Mesothelial cell of epicardium (in vitro differentiated cells): ENCODE measurements at regions not wholly inside any gene's neighbourhood (a gene's known extent, or its start where the extent isn't known, plus 50 kb on each side); places are given as distances from the start of the nearest gene placed in this dataset.

ENCODE experiments used
- DNase-seq, 2 experiments: peaks; one replicate each; pipeline ENCODE4 v3.0.0; 2021; ENCODE audit warnings: low spot score in 2 of 2; ENCODE audit not compliant: unreplicated experiment in 2 of 2
- H3K27ac Mint-ChIP-seq: 2 replicates; pipeline ENCODE4 v1.8.0; 2021; ENCODE audit warnings: mixed read lengths
- H3K27me3 Mint-ChIP-seq: 2 replicates; pipeline ENCODE4 v1.8.0; 2021; ENCODE audit warnings: low read depth, mixed read lengths
- H3K36me3 Mint-ChIP-seq: 2 replicates; pipeline ENCODE4 v1.8.0; 2021; ENCODE audit warnings: mixed read lengths
- H3K4me1 Mint-ChIP-seq: 2 replicates; pipeline ENCODE4 v1.8.0; 2021; ENCODE audit warnings: mixed read lengths
- H3K4me3 Mint-ChIP-seq: 2 replicates; pipeline ENCODE4 v1.8.0; 2021; ENCODE audit warnings: mild to moderate bottlenecking, moderate library complexity, mixed read lengths
- H3K9me3 Mint-ChIP-seq: 2 replicates; pipeline ENCODE4 v1.8.0; 2021; ENCODE audit warnings: mixed read lengths
- CTCF ChIP-seq: fragments of 200-600 bp; sonication (generic); IDR thresholded peaks from one replicate; pipeline ENCODE4 v1.5.0; 2021; ENCODE audit warnings: antibody characterized with exemption; ENCODE audit not compliant: unreplicated experiment

DNA sequence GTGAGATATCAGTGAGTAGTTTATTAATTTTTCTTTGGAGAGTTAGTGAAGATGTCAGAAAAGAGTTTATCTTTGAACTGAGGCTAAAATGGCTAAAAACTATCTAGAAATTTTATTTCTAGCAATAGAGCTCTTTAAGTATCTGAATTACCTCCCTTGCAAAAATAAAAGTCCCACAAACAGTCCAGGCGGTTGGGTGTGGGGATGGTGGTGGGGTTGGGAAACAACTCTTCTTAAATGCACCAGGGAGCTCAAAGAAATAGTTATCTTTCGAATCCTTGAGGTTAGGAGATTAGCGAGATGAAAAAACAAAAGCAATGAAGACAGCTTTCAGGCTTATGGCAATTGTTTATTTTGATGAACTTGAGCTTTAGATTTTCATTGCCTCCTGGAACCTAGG, 1299.1 kb upstream of the ADGRB3 start:
- Mint-ChIP-seq H3K27me3 (no peaks in the 10 kb centered on the region), H3K36me3 (no peaks in the 10 kb centered on the region), H3K4me1 (no peaks in the 10 kb centered on the region), H3K4me3 (no peak overlapping the region), H3K9me3 (peaks cover 6% of the 10 kb centered on the region), H3K27ac (no peak overlapping the region)
- no peak for DNase-seq
- TF ChIP-seq CTCF, result no peak

DNA sequence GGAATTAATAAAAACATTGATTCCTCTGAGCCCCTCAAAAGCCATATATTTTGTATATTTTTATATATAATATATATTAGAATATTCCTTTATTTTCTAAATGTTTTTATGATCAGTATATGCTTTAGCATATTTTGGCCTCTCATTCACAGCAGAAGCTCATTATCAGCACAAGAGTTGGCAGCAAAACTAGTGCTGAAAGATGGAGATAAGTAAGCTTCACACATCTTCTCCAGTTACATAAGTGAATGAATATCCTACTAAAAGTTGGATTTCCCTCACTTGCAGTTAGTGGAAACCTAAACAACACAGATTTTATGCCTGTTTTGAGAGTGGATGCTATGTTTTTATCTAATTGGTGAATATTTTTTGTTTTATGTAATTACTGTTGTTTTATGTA, 1303.8 kb upstream of the ADGRB3 start:
- no peaks in the 10 kb centered on the region for H3K36me3 Mint-ChIP-seq
- no peaks in the 10 kb centered on the region for H3K27me3 Mint-ChIP-seq
- no peak overlapping the region for H3K27ac Mint-ChIP-seq
- TF ChIP-seq CTCF, result no peak
- peaks cover 3% of the 10 kb centered on the region for H3K9me3 Mint-ChIP-seq
- DNase-seq, result no peak
- no peaks in the 10 kb centered on the region for H3K4me1 Mint-ChIP-seq
- no peak overlapping the region for H3K4me3 Mint-ChIP-seq

GRCh38 chr6:67328269-67328668, 1306.8 kb upstream of the ADGRB3 start:
- Mint-ChIP-seq H3K4me3 (no peak overlapping the region), H3K9me3 (peaks cover 6% of the 10 kb centered on the region), H3K36me3 (no peaks in the 10 kb centered on the region), H3K27ac (no peak overlapping the region), H3K27me3 (no peaks in the 10 kb centered on the region), H3K4me1 (no peaks in the 10 kb centered on the region)
- TF ChIP-seq CTCF, result no peak
- DNase-seq, result no peak

- TF ChIP-seq CTCF, result no peak
- no peaks in the 10 kb centered on the region for H3K27me3 Mint-ChIP-seq
- no peak overlapping the region for H3K27ac Mint-ChIP-seq
- no peak overlapping the region for H3K4me3 Mint-ChIP-seq
- H3K9me3 Mint-ChIP-seq, result peaks cover 28% of the 10 kb centered on the region
- H3K36me3 Mint-ChIP-seq, result no peaks in the 10 kb centered on the region
- no peaks in the 10 kb centered on the region for H3K4me1 Mint-ChIP-seq
- DNase-seq, result no peak
Measured at GRCh38 chr6:67300430-67301040, 1334.5 kb upstream of the ADGRB3 start.

GRCh38 chr6:67292169-67292568, 1342.9 kb upstream of the ADGRB3 start:
- Mint-ChIP-seq H3K27ac (no peak overlapping the region), H3K27me3 (no peaks in the 10 kb centered on the region), H3K36me3 (no peaks in the 10 kb centered on the region)

More at GRCh38 chr6:67292169-67292568, 1342.9 kb upstream of the ADGRB3 start:
- no peaks in the 10 kb centered on the region for H3K4me1 Mint-ChIP-seq
- H3K9me3 Mint-ChIP-seq, result peaks cover 32% of the 10 kb centered on the region
- no peak for TF ChIP-seq CTCF
- H3K4me3 Mint-ChIP-seq, result no peak overlapping the region
- DNase-seq, result no peak
